Esophagus muscularis mucosa (tissue), 4 donors: ENCODE measurements at regions not wholly inside any gene's neighbourhood (a gene's known extent, or its start where the extent isn't known, plus 50 kb on each side); places are given as distances from the start of the nearest gene placed in this dataset.
"Not testable (repeated sequence)": the region's sequence is repeated elsewhere in the genome, so short reads cannot be mapped to it uniquely, and the experiment has no call there.

ENCODE experiments used
- DNase-seq: peaks from one replicate; pipeline ENCODE4 v3.0.0-alpha.2; 2017; ENCODE audit errors: extremely low spot score
- H3K27ac ChIP-seq, 4 donors: fragments of 200-600 bp; sonication (generic); replicated peaks in 1 of 4; 1 replicate in 3 of 4; 2 replicates in 1 of 4; pipeline ENCODE4 v1.5.1; 2016 to 2019; ENCODE audit warnings: mild to moderate bottlenecking in 1 of 4
- H3K27me3 ChIP-seq, 4 donors: fragments of 200-600 bp; sonication (generic); one replicate each; pipeline versions ENCODE4 v1.5.1 to v1.6.0; 2016 to 2019
- H3K36me3 ChIP-seq, 4 donors: fragments of 200-600 bp; sonication (generic); one replicate each; pipeline ENCODE4 v1.5.1; 2016 to 2019
- H3K4me1 ChIP-seq, 4 donors: fragments of 200-600 bp; sonication (generic); one replicate each; pipeline ENCODE4 v1.5.1; 2016 to 2019
- H3K4me3 ChIP-seq, 4 donors: fragments of 200-600 bp; sonication (generic); 1 replicate in 2 of 4; 2 replicates in 2 of 4; pipeline ENCODE4 v1.5.1; 2016 to 2019; ENCODE audit warnings: mild to moderate bottlenecking in 4 of 4, moderate library complexity in 1 of 4
- H3K9me3 ChIP-seq, 4 donors: fragments of 200-600 bp; sonication (generic); 1 replicate in 3 of 4; 2 replicates in 1 of 4; pipeline ENCODE4 v1.5.1; 2016 to 2019
- CTCF ChIP-seq, 3 experiments: fragments of 200-600 bp in 2 of 3; fragments of 450-650 bp in 1 of 3; sonication (generic) in 2 of 3; IDR thresholded peaks; one replicate each; pipeline ENCODE4 v1.5.1; 2017 to 2019; ENCODE audit warnings: antibody characterized with exemption in 3 of 3, mild to moderate bottlenecking in 2 of 3, moderate library complexity in 1 of 3
- EP300 ChIP-seq: sonication (generic); formaldehyde crosslinking; IDR thresholded peaks from one replicate; pipeline ENCODE4 v1.6.1; 2017; ENCODE audit warnings: antibody characterized with exemption
- POLR2A ChIP-seq: fragments of 450-650 bp; IDR thresholded peaks from one replicate; pipeline ENCODE4 v1.6.1; 2017; ENCODE audit warnings: antibody characterized with exemption, moderate library complexity, mild to moderate bottlenecking, low read depth
- POLR2AphosphoS5 ChIP-seq, 2 donors: sonication (generic); formaldehyde crosslinking; IDR thresholded peaks; one replicate each; pipeline ENCODE4 v1.6.1; 2017; ENCODE audit warnings: antibody characterized with exemption in 2 of 2
- WGBS: methylation state at CpG from one replicate; pipeline ENCODE4 v1.1.5; 2018; 5-methylcytosine and 5-hydroxymethylcytosine counted together
- intact Hi-C: fragments of 100-400 bp; cut with DNase I; formaldehyde crosslinking; loops from one replicate; pipeline ENCODE4 v1.15.1; 2023

- H3K4me1 ChIP-seq: no peaks in the 10 kb centered on the region
- 65% methylated on average over 4 of the region's 4 CpGs for WGBS
- H3K27me3 ChIP-seq: no peaks in the 10 kb centered on the region
Measured at GRCh38 chr5:18000744-18001143, 366.5 kb downstream of the TAF11L14 start.

GRCh38 chr5:18003312-18003711 lies 369.1 kb downstream of the TAF11L14 start:
- Histone ChIP-seq H3K27ac (no peak overlapping the region), H3K4me1 (no peaks in the 10 kb centered on the region), H3K4me3 (no peak overlapping the region), H3K27me3 (no peaks in the 10 kb centered on the region), H3K36me3 (no peaks in the 10 kb centered on the region), H3K9me3 (no peaks in the 10 kb centered on the region)
- DNase-seq: no peak
- intact Hi-C loops: no loop called here
- TF ChIP-seq POLR2A (no peak), EP300 (no peak)

More at GRCh38 chr5:18000744-18001143, 366.5 kb downstream of the TAF11L14 start:
- intact Hi-C loops: no loop called here
- no peak for DNase-seq
- H3K27ac ChIP-seq: no peak overlapping the region
- TF ChIP-seq EP300: no peak
- TF ChIP-seq CTCF (IDR thresholded peaks at IDR 0.05): no peak
- no peak for TF ChIP-seq POLR2A
- no peak for TF ChIP-seq POLR2AphosphoS5 (IDR thresholded peaks at IDR 0.05)
- H3K9me3 ChIP-seq: no peaks in the 10 kb centered on the region
- no peaks in the 10 kb centered on the region for H3K36me3 ChIP-seq
- H3K4me3 ChIP-seq: no peak overlapping the region

GRCh38 chr5:18003784-18004183 lies 369.5 kb downstream of the TAF11L14 start:
- no peak for TF ChIP-seq CTCF (IDR thresholded peaks at IDR 0.05)
- no peak for TF ChIP-seq POLR2AphosphoS5 (IDR thresholded peaks at IDR 0.05)
- TF ChIP-seq EP300: no peak
- no peak for TF ChIP-seq POLR2A
- no peak overlapping the region for H3K27ac ChIP-seq
- 100% methylated on average over 2 of the region's 2 CpGs for WGBS
- DNase-seq: no peak
- no peak overlapping the region for H3K4me3 ChIP-seq
- H3K27me3 ChIP-seq: no peaks in the 10 kb centered on the region
- no peaks in the 10 kb centered on the region for H3K4me1 ChIP-seq
- H3K9me3 ChIP-seq: no peaks in the 10 kb centered on the region
- intact Hi-C loops: no loop called here
- no peaks in the 10 kb centered on the region for H3K36me3 ChIP-seq

- H3K27ac ChIP-seq, H3K9me3 ChIP-seq, H3K36me3 ChIP-seq, H3K4me3 ChIP-seq, DNase-seq, intact Hi-C loops, H3K27me3 ChIP-seq, H3K4me1 ChIP-seq: not testable (repeated sequence)
- 89% methylated on average over 6 of the region's 8 CpGs for WGBS
Measured at GRCh38 chr5:18006235-18006634, 372.0 kb downstream of the TAF11L14 start.

- no peak for DNase-seq
- intact Hi-C loops: no loop called here
- TF ChIP-seq CTCF (IDR thresholded peaks at IDR 0.05) (no peak), POLR2AphosphoS5 (IDR thresholded peaks at IDR 0.05) (no peak), EP300 (no peak), POLR2A (no peak)
- Histone ChIP-seq H3K36me3 (no peaks in the 10 kb centered on the region), H3K4me3 (no peak overlapping the region), H3K27ac (no peak overlapping the region), H3K9me3 (no peaks in the 10 kb centered on the region), H3K27me3 (no peaks in the 10 kb centered on the region), H3K4me1 (no peaks in the 10 kb centered on the region)
Measured at GRCh38 chr5:18008940-18009339, 374.7 kb downstream of the TAF11L14 start.

GRCh38 chr5:18010053-18010452 lies 375.8 kb downstream of the TAF11L14 start:
- no peaks in the 10 kb centered on the region for H3K9me3 ChIP-seq
- no peaks in the 10 kb centered on the region for H3K4me1 ChIP-seq
- H3K36me3 ChIP-seq: no peaks in the 10 kb centered on the region
- 60% methylated on average over 2 of the region's 2 CpGs for WGBS
- H3K4me3 ChIP-seq: no peak overlapping the region
- H3K27ac ChIP-seq: no peak overlapping the region
- TF ChIP-seq EP300 (no peak), CTCF (IDR thresholded peaks at IDR 0.05) (no peak), POLR2AphosphoS5 (IDR thresholded peaks at IDR 0.05) (no peak), POLR2A (no peak)
- no peaks in the 10 kb centered on the region for H3K27me3 ChIP-seq
- intact Hi-C loops: no loop called here
- no peak for DNase-seq
